ENCODE measurements at regions not wholly inside any gene's neighbourhood (a gene's known extent, or its start where the extent isn't known, plus 50 kb on each side); places are given as distances from the start of the nearest gene placed in this dataset.

DNA sequence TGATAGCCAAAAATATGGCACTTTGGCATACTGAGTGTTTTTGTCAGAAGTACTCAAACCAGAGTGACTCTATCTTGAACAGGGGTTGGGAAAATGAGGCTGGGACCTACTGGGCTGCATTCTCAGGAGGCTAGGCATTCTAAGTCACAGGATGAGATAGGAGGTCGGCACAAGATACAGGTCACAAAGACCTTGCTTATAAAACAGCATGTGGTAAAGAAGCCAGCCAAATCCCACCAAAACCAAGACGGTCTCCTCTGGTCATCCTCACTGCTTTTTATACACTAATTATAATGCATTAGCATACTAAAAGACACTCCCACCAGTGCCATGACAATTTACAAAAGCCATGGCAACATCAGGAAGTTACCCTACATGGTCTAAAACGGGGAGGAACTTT is 985.1 kb downstream of the HACE1 start:
- in situ Hi-C loops (cut with HindIII; ENCODE audit: low pct_unique_long_range_greater_than_20kb, low sequenced_read_pairs) = no loop called here
- no peaks in the 10 kb centered on the region for H3K9me3 ChIP-seq (ENCODE audit: control insufficient read depth, insufficient read depth, low read depth, low read length)
- H3K27me3 ChIP-seq (ENCODE audit: control insufficient read depth, insufficient read depth, low read length) = no peaks in the 10 kb centered on the region
- POLR2A ChIA-PET = no interaction called here
- no TSS peak for BruUV-seq (replicated peaks)
- DNase-seq (ENCODE audit: low read depth, low spot score) (no peak), ATAC-seq (no peak)
- no peak for TF ChIP-seq SIN3A (IDR thresholded peaks at IDR 0.05; ENCODE audit: borderline replicate concordance, insufficient read depth, low read depth, low read length)
- no peak for TF ChIP-seq POLR2AphosphoS5 (IDR thresholded peaks at IDR 0.05; ENCODE audit: low read depth, low read length)
- TF ChIP-seq TCF7L2 (IDR thresholded peaks at IDR 0.05; ENCODE audit: low read depth, low read length) = no peak
- TF ChIP-seq, protein P1, sequence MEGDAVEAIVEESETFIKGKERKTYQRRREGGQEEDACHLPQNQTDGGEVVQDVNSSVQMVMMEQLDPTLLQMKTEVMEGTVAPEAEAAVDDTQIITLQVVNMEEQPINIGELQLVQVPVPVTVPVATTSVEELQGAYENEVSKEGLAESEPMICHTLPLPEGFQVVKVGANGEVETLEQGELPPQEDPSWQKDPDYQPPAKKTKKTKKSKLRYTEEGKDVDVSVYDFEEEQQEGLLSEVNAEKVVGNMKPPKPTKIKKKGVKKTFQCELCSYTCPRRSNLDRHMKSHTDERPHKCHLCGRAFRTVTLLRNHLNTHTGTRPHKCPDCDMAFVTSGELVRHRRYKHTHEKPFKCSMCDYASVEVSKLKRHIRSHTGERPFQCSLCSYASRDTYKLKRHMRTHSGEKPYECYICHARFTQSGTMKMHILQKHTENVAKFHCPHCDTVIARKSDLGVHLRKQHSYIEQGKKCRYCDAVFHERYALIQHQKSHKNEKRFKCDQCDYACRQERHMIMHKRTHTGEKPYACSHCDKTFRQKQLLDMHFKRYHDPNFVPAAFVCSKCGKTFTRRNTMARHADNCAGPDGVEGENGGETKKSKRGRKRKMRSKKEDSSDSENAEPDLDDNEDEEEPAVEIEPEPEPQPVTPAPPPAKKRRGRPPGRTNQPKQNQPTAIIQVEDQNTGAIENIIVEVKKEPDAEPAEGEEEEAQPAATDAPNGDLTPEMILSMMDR (IDR thresholded peaks at IDR 0.05) = no peak
- TF ChIP-seq, protein P2, sequence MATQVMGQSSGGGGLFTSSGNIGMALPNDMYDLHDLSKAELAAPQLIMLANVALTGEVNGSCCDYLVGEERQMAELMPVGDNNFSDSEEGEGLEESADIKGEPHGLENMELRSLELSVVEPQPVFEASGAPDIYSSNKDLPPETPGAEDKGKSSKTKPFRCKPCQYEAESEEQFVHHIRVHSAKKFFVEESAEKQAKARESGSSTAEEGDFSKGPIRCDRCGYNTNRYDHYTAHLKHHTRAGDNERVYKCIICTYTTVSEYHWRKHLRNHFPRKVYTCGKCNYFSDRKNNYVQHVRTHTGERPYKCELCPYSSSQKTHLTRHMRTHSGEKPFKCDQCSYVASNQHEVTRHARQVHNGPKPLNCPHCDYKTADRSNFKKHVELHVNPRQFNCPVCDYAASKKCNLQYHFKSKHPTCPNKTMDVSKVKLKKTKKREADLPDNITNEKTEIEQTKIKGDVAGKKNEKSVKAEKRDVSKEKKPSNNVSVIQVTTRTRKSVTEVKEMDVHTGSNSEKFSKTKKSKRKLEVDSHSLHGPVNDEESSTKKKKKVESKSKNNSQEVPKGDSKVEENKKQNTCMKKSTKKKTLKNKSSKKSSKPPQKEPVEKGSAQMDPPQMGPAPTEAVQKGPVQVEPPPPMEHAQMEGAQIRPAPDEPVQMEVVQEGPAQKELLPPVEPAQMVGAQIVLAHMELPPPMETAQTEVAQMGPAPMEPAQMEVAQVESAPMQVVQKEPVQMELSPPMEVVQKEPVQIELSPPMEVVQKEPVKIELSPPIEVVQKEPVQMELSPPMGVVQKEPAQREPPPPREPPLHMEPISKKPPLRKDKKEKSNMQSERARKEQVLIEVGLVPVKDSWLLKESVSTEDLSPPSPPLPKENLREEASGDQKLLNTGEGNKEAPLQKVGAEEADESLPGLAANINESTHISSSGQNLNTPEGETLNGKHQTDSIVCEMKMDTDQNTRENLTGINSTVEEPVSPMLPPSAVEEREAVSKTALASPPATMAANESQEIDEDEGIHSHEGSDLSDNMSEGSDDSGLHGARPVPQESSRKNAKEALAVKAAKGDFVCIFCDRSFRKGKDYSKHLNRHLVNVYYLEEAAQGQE (IDR thresholded peaks at IDR 0.05; ENCODE audit: insufficient read depth in 1 of 2, low read depth in 2 of 2, low read length in 1 of 2) = no peak
- H3K4me3 ChIP-seq (ENCODE audit: low read depth in 2 of 2, low read length in 2 of 2) = no peak overlapping the region
- intact Hi-C loops (cut with micrococcal nuclease; ENCODE audit: unreplicated experiment) = no loop called here
- CTCF ChIA-PET = no interaction called here
- no peak overlapping the region for H3K27ac ChIP-seq (ENCODE audit: low read length)
- no peaks in the 10 kb centered on the region for H3K36me3 ChIP-seq (ENCODE audit: control insufficient read depth, insufficient read depth, low read length)
- H3K4me1 ChIP-seq (ENCODE audit: control insufficient read depth, insufficient read depth, low read length) = no peaks in the 10 kb centered on the region

DNA sequence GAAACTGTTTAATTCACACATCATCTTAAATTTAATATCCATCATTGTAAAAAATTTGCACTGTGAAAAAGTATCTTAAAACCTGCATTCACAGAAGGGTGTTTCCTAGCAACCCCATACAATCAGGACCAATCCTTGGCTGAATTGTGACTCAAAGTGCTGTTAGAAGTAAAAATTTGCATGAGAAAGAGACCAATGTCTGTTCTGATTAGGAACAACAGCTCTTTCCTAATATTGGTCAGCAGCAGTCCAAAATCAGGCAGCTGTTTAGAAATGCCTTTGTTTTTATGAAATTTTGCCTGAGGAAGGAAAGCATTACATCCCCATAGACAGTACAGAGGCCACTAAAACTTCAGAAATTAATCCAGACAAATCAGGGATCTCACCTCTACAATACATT is 987.0 kb downstream of the HACE1 start:
- ATAC-seq = no peak

More for the DNA sequence above, 987.0 kb downstream of the HACE1 start:
- Histone ChIP-seq H3K36me3 (ENCODE audit: control insufficient read depth, insufficient read depth, low read length) (no peaks in the 10 kb centered on the region), H3K4me3 (ENCODE audit: low read depth in 2 of 2, low read length in 2 of 2) (no peak overlapping the region), H3K27me3 (ENCODE audit: control insufficient read depth, insufficient read depth, low read length) (no peaks in the 10 kb centered on the region), H3K4me1 (ENCODE audit: control insufficient read depth, insufficient read depth, low read length) (no peaks in the 10 kb centered on the region), H3K9me3 (ENCODE audit: control insufficient read depth, insufficient read depth, low read depth, low read length) (no peaks in the 10 kb centered on the region), H3K27ac (ENCODE audit: low read length) (no peak overlapping the region)
- intact Hi-C loops (cut with micrococcal nuclease; ENCODE audit: unreplicated experiment) = no loop called here
- CTCF ChIA-PET = no interaction called here
- no TSS peak for BruUV-seq (replicated peaks)
- in situ Hi-C loops (cut with HindIII; ENCODE audit: low pct_unique_long_range_greater_than_20kb, low sequenced_read_pairs) = no loop called here
- TF ChIP-seq, protein P2 (IDR thresholded peaks at IDR 0.05; ENCODE audit: insufficient read depth in 1 of 2, low read depth in 2 of 2, low read length in 1 of 2) = no peak
- no peak for TF ChIP-seq TCF7L2 (IDR thresholded peaks at IDR 0.05; ENCODE audit: low read depth, low read length)
- no peak for TF ChIP-seq POLR2AphosphoS5 (IDR thresholded peaks at IDR 0.05; ENCODE audit: low read depth, low read length)
- TF ChIP-seq, protein P1 (IDR thresholded peaks at IDR 0.05) = no peak
- TF ChIP-seq SIN3A (IDR thresholded peaks at IDR 0.05; ENCODE audit: borderline replicate concordance, insufficient read depth, low read depth, low read length) = no peak
- no peak for DNase-seq (ENCODE audit: low read depth, low spot score)
- POLR2A ChIA-PET = no interaction called here

Data from Panc1 (cell line).